ENCODE measurements at regions not wholly inside any gene's neighbourhood (a gene's known extent, or its start where the extent isn't known, plus 50 kb on each side); places are given as distances from the start of the nearest gene placed in this dataset.
A peak's percentile ranks its signal among the peaks of the same experiment; 100 is the strongest.

GRCh38 chr21:35850542-35851103 lies 209.7 kb downstream of the SETD4 start:
- intact Hi-C loops (cut with DNase I), result no loop called here
- peak in 3 of 5 donors; percentile 35 to 68 (median 42) for DNase-seq
- H3K9me3 ChIP-seq, result no peaks in the 10 kb centered on the region
- H3K4me1 ChIP-seq, result peaks cover 0 to 26% (median 6%) of the 10 kb centered on the region in 12 donors
- ATAC-seq, result peak in 3 of 4 donors; percentile 31 to 39 (median 36)
- peak overlapping the region in 10 of 12 donors; percentile 50 to 80 (median 70) for H3K27ac ChIP-seq
- peaks cover 0 to 3% (median 0%) of the 10 kb centered on the region in 9 donors for H3K27me3 ChIP-seq
- H3K4me3 ChIP-seq, result peak overlapping the region in 6 of 12 donors; percentile 3 to 36 (median 16)
- H3K36me3 ChIP-seq, result no peaks in the 10 kb centered on the region
- 54 to 70% (median 62%) methylated on average over 9 of the region's 9 CpGs for WGBS, 4 donors
- TF ChIP-seq CTCF (IDR thresholded peaks at IDR 0.05), result no peak
- no peak for TF ChIP-seq POLR2A (IDR thresholded peaks at IDR 0.05)

- TF ChIP-seq POLR2A (IDR thresholded peaks at IDR 0.05) (no peak), CTCF (IDR thresholded peaks at IDR 0.05) (no peak)
- Histone ChIP-seq H3K27ac (peak overlapping the region; percentile 32 to 86 (median 67)), H3K9me3 (no peaks in the 10 kb centered on the region), H3K36me3 (no peaks in the 10 kb centered on the region), H3K4me3 (peak overlapping the region in 3 of 12 donors; percentile 15 to 26 (median 17)), H3K27me3 (peaks cover 0 to 3% (median 0%) of the 10 kb centered on the region in 9 donors), H3K4me1 (peaks cover 0 to 26% (median 6%) of the 10 kb centered on the region in 12 donors)
- intact Hi-C loops (cut with DNase I), result no loop called here
- ATAC-seq (peak; percentile 52 to 85 (median 70)), DNase-seq (no peak)
- 54 to 67% (median 61%) methylated on average over 5 of the region's 5 CpGs for WGBS, 4 donors
Measured at GRCh38 chr21:35850029-35850428, 210.3 kb downstream of the SETD4 start.

GRCh38 chr21:35849144-35849543 lies 211.2 kb downstream of the SETD4 start:
- Histone ChIP-seq H3K4me3 (no peak overlapping the region), H3K9me3 (no peaks in the 10 kb centered on the region), H3K4me1 (peaks cover 0 to 27% (median 6%) of the 10 kb centered on the region in 12 donors), H3K27ac (peak overlapping the region in 7 of 12 donors; percentile 4 to 86 (median 71)), H3K27me3 (peaks cover 0 to 3% (median 0%) of the 10 kb centered on the region in 9 donors), H3K36me3 (no peaks in the 10 kb centered on the region)
- TF ChIP-seq POLR2A (IDR thresholded peaks at IDR 0.05), result no peak
- TF ChIP-seq CTCF (IDR thresholded peaks at IDR 0.05), result no peak
- intact Hi-C loops (cut with DNase I), result loop anchor here in 6 of 10 donors (10.0 kb wide), 5 partner anchors 86 to 1104 kb away; partner anchors contain the start of gene RUNX1 (in 2 of the 6)
- 20 to 31% (median 24%) methylated on average over 4 of the region's 4 CpGs for WGBS, 4 donors
- peak in 1 of 5 donors; percentile 20 for DNase-seq
- ATAC-seq, result peak; percentile 42 to 78 (median 75)

GRCh38 chr21:35843911-35844667 lies 216.2 kb downstream of the SETD4 start:
- Histone ChIP-seq H3K27ac (peak overlapping the region in 6 of 12 donors; percentile 5 to 67 (median 45)), H3K36me3 (no peaks in the 10 kb centered on the region), H3K4me3 (no peak overlapping the region), H3K9me3 (no peaks in the 10 kb centered on the region), H3K4me1 (peaks cover 0 to 13% (median 0%) of the 10 kb centered on the region in 12 donors), H3K27me3 (no peaks in the 10 kb centered on the region)
- TF ChIP-seq CTCF (IDR thresholded peaks at IDR 0.05) (no peak), POLR2A (IDR thresholded peaks at IDR 0.05) (no peak)
- intact Hi-C loops (cut with DNase I), result loop anchor here in 8 of 10 donors (5.0 to 10.0 kb wide), 12 partner anchors 91 to 1147 kb away; partner anchors contain the start of gene RUNX1 (in 2 of the 8)
- DNase-seq, result no peak
- ATAC-seq, result peak in 1 of 4 donors; percentile 19
- 82 to 86% (median 85%) methylated on average over 7 of the region's 7 CpGs for WGBS, 4 donors

Data from heart left ventricle (tissue), 16 donors.